ENCODE measurements at regions not wholly inside any gene's neighbourhood (a gene's known extent, or its start where the extent isn't known, plus 50 kb on each side); places are given as distances from the start of the nearest gene placed in this dataset.

DNA sequence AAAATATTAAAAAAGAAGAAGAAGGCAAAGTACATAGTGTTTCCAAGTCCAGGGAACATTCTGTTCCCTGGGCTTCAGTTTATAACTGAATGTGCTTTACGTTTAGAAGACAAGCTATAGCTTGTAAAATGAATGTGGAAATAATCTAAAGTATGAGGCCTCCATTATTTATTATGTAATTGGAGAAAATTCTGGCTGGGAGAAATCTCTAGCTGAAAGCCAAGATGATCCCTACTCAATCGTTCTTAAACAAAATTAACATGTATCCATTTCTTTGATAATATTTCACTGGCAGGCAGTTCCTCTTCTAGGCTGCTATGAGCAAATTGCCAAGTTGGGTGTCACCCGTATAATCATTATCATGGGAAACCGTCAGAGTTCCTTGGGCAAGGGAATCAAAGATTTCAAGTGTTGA lies 52.2 kb upstream of the ETS2 start:
- no peak overlapping the region for H2BK12ac ChIP-seq (ENCODE audit: low read length in 2 of 2)
- WGBS, result 74% methylated on average over 3 of the region's 4 CpGs

More for the DNA sequence above, 52.2 kb upstream of the ETS2 start:
- Histone ChIP-seq H2AK5ac (ENCODE audit: low read length, severe bottlenecking) (no peak overlapping the region), H2AFZ (ENCODE audit: low read depth, low read length) (no peak overlapping the region), H3K9me3 (ENCODE audit: control insufficient read depth, low read length) (peaks cover 3% of the 10 kb centered on the region), H3K18ac (ENCODE audit: low read depth in 1 of 2, low read length in 2 of 2) (no peak overlapping the region), H3K9ac (ENCODE audit: low read length) (no peak overlapping the region), H3K4me3 (ENCODE audit: insufficient read depth in 1 of 2, low read depth in 1 of 2, low read length in 2 of 2) (no peak overlapping the region), H3K36me3 (ENCODE audit: control insufficient read depth in 1 of 2, insufficient read depth in 2 of 2, low read depth in 1 of 2, low read length in 2 of 2) (no peaks in the 10 kb centered on the region), H3K27ac (ENCODE audit: low read length, poor library complexity, severe bottlenecking) (no peak overlapping the region), H3K14ac (ENCODE audit: low read length in 2 of 2) (no peak overlapping the region), H3K4ac (ENCODE audit: low read depth in 1 of 2, low read length in 2 of 2) (no peak overlapping the region), H2BK120ac (ENCODE audit: low read depth, low read length) (no peak overlapping the region), H2BK15ac (ENCODE audit: low read depth, poor library complexity, severe bottlenecking) (no peak overlapping the region), H4K8ac (ENCODE audit: low read length) (no peak overlapping the region), H3K4me1 (ENCODE audit: control insufficient read depth, insufficient read depth, low read depth, low read length) (peaks cover 23% of the 10 kb centered on the region), H3K79me1 (replicated peaks; ENCODE audit: low read length, poor library complexity, severe bottlenecking) (no peaks in the 10 kb centered on the region), H3K27me3 (ENCODE audit: control insufficient read depth in 1 of 2, insufficient read depth in 1 of 2, low read length in 2 of 2) (peaks cover 0 to 7% of the 10 kb centered on the region in 2 experiments), H3K23ac (ENCODE audit: low read length in 2 of 2) (no peak overlapping the region), H3K4me2 (ENCODE audit: low read length, poor library complexity, severe bottlenecking) (no peak overlapping the region), H2BK5ac (ENCODE audit: low read depth, low read length, poor library complexity, severe bottlenecking) (no peak overlapping the region), H4K91ac (ENCODE audit: low read length) (no peak overlapping the region)
- DNase-seq, result no peak

Data from mesenchymal stem cell (in vitro differentiated cells and primary cell).